Stimulated activated CD4-positive, alpha-beta T cell treated with anti-CD3 and anti-CD28 coated beads, Interleukin-4, amount 100 ng/mL, for 1 hour (primary cell): ENCODE measurements at regions not wholly inside any gene's neighbourhood (a gene's known extent, or its start where the extent isn't known, plus 50 kb on each side); places are given as distances from the start of the nearest gene placed in this dataset.
"Not testable (repeated sequence)": the region's sequence is repeated elsewhere in the genome, so short reads cannot be mapped to it uniquely, and the experiment has no call there.

Experiments used
- DNase-seq: peaks from one replicate; pipeline ENCODE4 v3.0.0-alpha.2; 2020

- no peak for DNase-seq
These were observed 256.2 kb downstream of the TAFA4 start for GRCh38 chr3:68676136-68676535.

GRCh38 chr3:68667346-68667745 lies 265.0 kb downstream of the TAFA4 start:
- no peak for DNase-seq

- DNase-seq: no peak
These were observed 265.8 kb downstream of the TAFA4 start for GRCh38 chr3:68666429-68667136.

- no peak for DNase-seq
These were observed 268.1 kb downstream of the TAFA4 start for GRCh38 chr3:68664276-68664675.

- no peak for DNase-seq
These were observed 270.2 kb downstream of the TAFA4 start for GRCh38 chr3:68662176-68662575.

GRCh38 chr3:68650657-68651056 lies 281.7 kb downstream of the TAFA4 start:
- not testable (repeated sequence) for DNase-seq

GRCh38 chr3:68648494-68648893 lies 283.9 kb downstream of the TAFA4 start:
- DNase-seq: no peak

GRCh38 chr3:68631850-68632545 lies 300.3 kb downstream of the TAFA4 start:
- DNase-seq: no peak

- no peak for DNase-seq
These were observed 312.1 kb downstream of the TAFA4 start for GRCh38 chr3:68620211-68620610.

GRCh38 chr3:68614087-68614486 lies 318.3 kb downstream of the TAFA4 start:
- no peak for DNase-seq

GRCh38 chr3:68571321-68571720 lies 361.0 kb downstream of the TAFA4 start:
- DNase-seq: no peak

- no peak for DNase-seq
These were observed 371.6 kb downstream of the TAFA4 start for GRCh38 chr3:68560728-68561127.

GRCh38 chr3:68535782-68536181 lies 396.6 kb downstream of the TAFA4 start:
- no peak for DNase-seq

GRCh38 chr3:68523330-68523729 lies 409.0 kb downstream of the TAFA4 start:
- no peak for DNase-seq

GRCh38 chr3:68515237-68515636 lies 417.1 kb downstream of the TAFA4 start:
- no peak for DNase-seq

- no peak for DNase-seq
These were observed 428.1 kb downstream of the TAFA4 start for GRCh38 chr3:68504201-68504600.

- not testable (repeated sequence) for DNase-seq
These were observed 446.5 kb downstream of the TAFA4 start for GRCh38 chr3:68485845-68486244.

GRCh38 chr3:68485051-68485450 lies 447.3 kb downstream of the TAFA4 start:
- DNase-seq: no peak

GRCh38 chr3:68483601-68484000 lies 448.7 kb downstream of the TAFA4 start:
- DNase-seq: no peak

- DNase-seq: no peak
These were observed 449.3 kb downstream of the TAFA4 start for GRCh38 chr3:68483041-68483440.

- DNase-seq: no peak
These were observed 449.8 kb downstream of the TAFA4 start for GRCh38 chr3:68482565-68482964.

GRCh38 chr3:68479779-68480178 lies 452.6 kb downstream of the TAFA4 start:
- DNase-seq: no peak

- no peak for DNase-seq
These were observed 463.5 kb downstream of the TAFA4 start for GRCh38 chr3:68468695-68469375.

GRCh38 chr3:68467465-68467864 lies 464.9 kb downstream of the TAFA4 start:
- no peak for DNase-seq
